H1 (cell line): ENCODE measurements at regions not wholly inside any gene's neighbourhood (a gene's known extent, or its start where the extent isn't known, plus 50 kb on each side); places are given as distances from the start of the nearest gene placed in this dataset.

Experiments
- GABPA ChIP-seq: IDR thresholded peaks from 2 replicates; pipeline ENCODE4 v1.6.1; 2011; ENCODE audit warnings: mild to moderate bottlenecking, low read length, moderate library complexity, borderline replicate concordance; ENCODE audit not compliant: insufficient read depth
- SIN3A ChIP-seq, 2 experiments: IDR thresholded peaks in 1 of 2; conservative IDR thresholded peaks in 1 of 2; 2 replicates each; pipeline ENCODE4 v1.6.1; 2011 to 2012; ENCODE audit warnings: low read length in 2 of 2, improper control_type of control experiment in 1 of 2, low read depth in 1 of 2, mild to moderate bottlenecking in 1 of 2
- TF ChIP-seq, protein P1 (sequence below), 3 experiments: IDR thresholded peaks; 1 replicate in 2 of 3; 2 replicates in 1 of 3; pipeline versions ENCODE4 v1.5.1 to v1.6.1; 2011; ENCODE audit warnings: low read length in 3 of 3, mild to moderate bottlenecking in 3 of 3, inconsistent platforms in 2 of 3, low read depth in 1 of 3, moderate library complexity in 1 of 3; ENCODE audit not compliant: insufficient read depth in 1 of 3; ENCODE audit errors: control extremely low read depth in 1 of 3

DNA sequence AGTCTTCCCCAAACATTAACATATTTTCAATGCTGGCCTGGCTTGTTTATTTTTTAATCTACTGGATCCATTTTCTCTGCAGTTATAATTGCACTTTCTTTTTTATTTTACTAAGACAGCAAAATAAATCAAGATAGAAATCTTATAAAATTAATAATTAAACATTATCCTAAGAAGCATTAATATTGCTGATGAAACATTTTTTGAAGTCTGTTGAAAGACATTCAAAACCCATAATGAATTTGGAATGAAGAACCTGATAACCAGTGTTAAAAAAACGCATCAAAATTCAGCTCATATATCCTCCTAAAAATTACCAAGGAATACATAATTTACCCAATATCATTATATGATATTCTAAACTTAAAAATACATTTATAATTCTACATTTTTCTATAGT is 675.7 kb upstream of the PRMT6 start:
- TF ChIP-seq GABPA (no peak), SIN3A (conservative IDR thresholded peaks at IDR 0.05 in 1 of 2, IDR thresholded peaks at IDR 0.05 in 1 of 2; ENCODE audit: low read depth in 1 of 2, low read length in 2 of 2) (no peak)
- TF ChIP-seq, protein P1, sequence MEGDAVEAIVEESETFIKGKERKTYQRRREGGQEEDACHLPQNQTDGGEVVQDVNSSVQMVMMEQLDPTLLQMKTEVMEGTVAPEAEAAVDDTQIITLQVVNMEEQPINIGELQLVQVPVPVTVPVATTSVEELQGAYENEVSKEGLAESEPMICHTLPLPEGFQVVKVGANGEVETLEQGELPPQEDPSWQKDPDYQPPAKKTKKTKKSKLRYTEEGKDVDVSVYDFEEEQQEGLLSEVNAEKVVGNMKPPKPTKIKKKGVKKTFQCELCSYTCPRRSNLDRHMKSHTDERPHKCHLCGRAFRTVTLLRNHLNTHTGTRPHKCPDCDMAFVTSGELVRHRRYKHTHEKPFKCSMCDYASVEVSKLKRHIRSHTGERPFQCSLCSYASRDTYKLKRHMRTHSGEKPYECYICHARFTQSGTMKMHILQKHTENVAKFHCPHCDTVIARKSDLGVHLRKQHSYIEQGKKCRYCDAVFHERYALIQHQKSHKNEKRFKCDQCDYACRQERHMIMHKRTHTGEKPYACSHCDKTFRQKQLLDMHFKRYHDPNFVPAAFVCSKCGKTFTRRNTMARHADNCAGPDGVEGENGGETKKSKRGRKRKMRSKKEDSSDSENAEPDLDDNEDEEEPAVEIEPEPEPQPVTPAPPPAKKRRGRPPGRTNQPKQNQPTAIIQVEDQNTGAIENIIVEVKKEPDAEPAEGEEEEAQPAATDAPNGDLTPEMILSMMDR (IDR thresholded peaks at IDR 0.05; ENCODE audit: control extremely low read depth in 1 of 3, insufficient read depth in 1 of 3, low read depth in 1 of 3, low read length in 3 of 3), result no peak
